ENCODE measurements at regions not wholly inside any gene's neighbourhood (a gene's known extent, or its start where the extent isn't known, plus 50 kb on each side); places are given as distances from the start of the nearest gene placed in this dataset.

- H3K27ac ChIP-seq, result no peak overlapping the region
- ChIA-PET POLR2A (ENCODE audit: low non-redundant PET) (no interaction called here), CTCF (no interaction called here)
- TF ChIP-seq, protein P1, sequence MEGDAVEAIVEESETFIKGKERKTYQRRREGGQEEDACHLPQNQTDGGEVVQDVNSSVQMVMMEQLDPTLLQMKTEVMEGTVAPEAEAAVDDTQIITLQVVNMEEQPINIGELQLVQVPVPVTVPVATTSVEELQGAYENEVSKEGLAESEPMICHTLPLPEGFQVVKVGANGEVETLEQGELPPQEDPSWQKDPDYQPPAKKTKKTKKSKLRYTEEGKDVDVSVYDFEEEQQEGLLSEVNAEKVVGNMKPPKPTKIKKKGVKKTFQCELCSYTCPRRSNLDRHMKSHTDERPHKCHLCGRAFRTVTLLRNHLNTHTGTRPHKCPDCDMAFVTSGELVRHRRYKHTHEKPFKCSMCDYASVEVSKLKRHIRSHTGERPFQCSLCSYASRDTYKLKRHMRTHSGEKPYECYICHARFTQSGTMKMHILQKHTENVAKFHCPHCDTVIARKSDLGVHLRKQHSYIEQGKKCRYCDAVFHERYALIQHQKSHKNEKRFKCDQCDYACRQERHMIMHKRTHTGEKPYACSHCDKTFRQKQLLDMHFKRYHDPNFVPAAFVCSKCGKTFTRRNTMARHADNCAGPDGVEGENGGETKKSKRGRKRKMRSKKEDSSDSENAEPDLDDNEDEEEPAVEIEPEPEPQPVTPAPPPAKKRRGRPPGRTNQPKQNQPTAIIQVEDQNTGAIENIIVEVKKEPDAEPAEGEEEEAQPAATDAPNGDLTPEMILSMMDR (conservative IDR thresholded peaks at IDR 0.05; ENCODE audit: low read depth), result no peak
- no peak for DNase-seq (ENCODE audit: low spot score)
Measured at GRCh38 chr11:15747671-15748070, 608.7 kb downstream of the SOX6 start.

GRCh38 chr11:15748132-15748531 is 608.2 kb downstream of the SOX6 start:
- ChIA-PET CTCF (no interaction called here), POLR2A (ENCODE audit: low non-redundant PET) (no interaction called here)
- no peak for DNase-seq (ENCODE audit: low spot score)
- no peak overlapping the region for H3K27ac ChIP-seq
- TF ChIP-seq, protein P1 (conservative IDR thresholded peaks at IDR 0.05; ENCODE audit: low read depth), result no peak

DNA sequence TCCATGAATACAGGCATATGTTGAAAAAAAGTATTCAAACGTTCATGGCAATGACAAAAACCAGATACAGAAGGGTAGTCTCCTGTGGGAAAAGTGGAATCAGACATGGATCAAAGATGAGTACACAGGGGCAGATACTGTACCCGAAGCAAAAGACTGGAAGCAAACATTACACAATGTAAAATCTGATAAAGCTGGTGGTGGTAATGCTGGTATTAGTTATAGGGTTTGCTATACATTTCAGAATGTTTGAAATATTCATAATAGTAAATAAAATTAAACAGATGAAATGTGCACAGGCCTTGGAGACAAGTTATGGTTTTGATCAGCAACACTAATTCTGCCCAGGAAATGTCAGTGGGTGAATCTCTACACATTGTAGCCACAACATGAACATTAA is 607.6 kb downstream of the SOX6 start:
- CTCF ChIA-PET, result no interaction called here
- POLR2A ChIA-PET (ENCODE audit: low non-redundant PET), result no interaction called here

DNA sequence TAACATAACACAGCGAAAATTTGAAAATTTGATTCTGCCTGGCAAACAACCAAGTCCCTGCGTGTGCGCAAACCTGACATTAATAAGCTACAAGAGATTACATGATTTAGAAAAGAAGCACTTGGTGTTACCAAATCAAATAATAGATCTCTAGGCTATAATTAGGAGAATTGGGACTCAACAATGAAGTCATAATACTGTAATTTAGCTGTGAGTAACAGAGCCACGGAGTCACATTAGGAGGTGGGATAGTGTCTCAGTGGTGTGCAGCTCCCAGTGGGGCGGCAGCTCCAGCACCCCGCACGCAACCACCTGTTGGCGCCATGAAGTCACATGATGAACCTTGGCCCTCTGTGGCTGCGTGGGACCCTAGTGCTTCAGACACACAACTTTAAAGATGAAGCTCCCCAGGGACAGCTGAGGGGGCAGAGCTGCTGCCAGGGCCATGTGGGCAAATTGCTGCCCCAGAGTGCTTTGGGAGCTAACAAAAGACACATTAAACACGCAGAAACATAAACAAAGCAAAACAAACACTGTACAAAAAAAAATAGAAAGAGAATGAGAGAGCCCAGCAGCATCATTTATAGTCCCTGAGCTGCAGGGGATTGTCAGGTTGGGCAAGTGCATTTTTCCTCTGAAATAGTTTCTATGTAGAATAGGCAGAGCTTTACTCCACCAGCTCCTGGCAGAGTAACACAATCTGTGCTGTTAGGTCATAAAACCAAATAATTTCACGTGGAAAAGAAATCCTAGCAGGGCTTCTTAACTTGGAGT is 605.6 kb downstream of the SOX6 start:
- TF ChIP-seq, protein P1 (conservative IDR thresholded peaks at IDR 0.05; ENCODE audit: low read depth), result no peak
- ChIA-PET POLR2A (ENCODE audit: low non-redundant PET) (no interaction called here), CTCF (interaction anchor here (1.1 kb wide), 1 partner anchor 10 kb away, joined by 3 read pairs; no protein-coding TSS in a partner anchor)
- H3K27ac ChIP-seq, result no peak overlapping the region
- DNase-seq (ENCODE audit: low spot score), result no peak

More for the DNA sequence above, 607.6 kb downstream of the SOX6 start:
- TF ChIP-seq, protein P1 (conservative IDR thresholded peaks at IDR 0.05; ENCODE audit: low read depth), result no peak
- DNase-seq (ENCODE audit: low spot score), result no peak
- no peak overlapping the region for H3K27ac ChIP-seq

GRCh38 chr11:15754221-15754620 is 602.1 kb downstream of the SOX6 start:
- DNase-seq (ENCODE audit: low spot score), result no peak
- ChIA-PET POLR2A (ENCODE audit: low non-redundant PET) (no interaction called here), CTCF (no interaction called here)
- TF ChIP-seq, protein P1 (conservative IDR thresholded peaks at IDR 0.05; ENCODE audit: low read depth), result no peak
- H3K27ac ChIP-seq, result no peak overlapping the region

DNA sequence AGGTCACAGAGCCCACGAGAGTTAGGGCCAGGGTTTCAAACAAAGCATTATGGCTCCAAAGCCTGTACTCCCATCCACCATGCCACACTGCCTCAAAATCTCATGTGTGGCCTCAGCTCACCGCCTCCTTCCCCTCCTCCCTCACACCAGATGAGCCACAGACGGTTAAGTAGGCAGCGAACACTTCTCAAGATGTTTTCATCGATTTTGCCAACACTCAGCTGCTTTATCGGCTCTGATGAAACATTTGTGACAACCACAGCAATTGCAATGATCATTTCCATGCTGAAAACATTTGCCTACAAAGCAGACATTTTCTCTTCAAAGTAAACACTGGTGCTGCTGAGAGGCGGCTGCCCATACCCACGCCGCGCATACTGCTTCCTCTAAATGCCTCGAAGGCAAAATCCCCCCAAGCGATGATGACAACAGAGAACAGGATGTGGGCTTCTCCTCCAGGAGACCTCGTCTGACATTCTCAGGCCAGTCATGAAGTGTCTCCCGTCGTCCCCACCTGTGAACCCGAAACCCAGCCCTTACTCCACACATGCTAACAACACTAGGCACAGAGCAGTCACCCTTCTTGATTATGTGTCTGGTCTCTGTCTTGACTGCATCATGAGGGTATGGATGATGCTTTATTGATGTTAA is 599.2 kb downstream of the SOX6 start:
- DNase-seq (ENCODE audit: low spot score), result no peak
- H3K27ac ChIP-seq, result no peak overlapping the region
- ChIA-PET POLR2A (ENCODE audit: low non-redundant PET) (no interaction called here), CTCF (interaction anchor here (0.5 kb wide), 1 partner anchor 80 kb away, joined by 3 read pairs; no protein-coding TSS in a partner anchor)
- TF ChIP-seq, protein P1 (conservative IDR thresholded peaks at IDR 0.05; ENCODE audit: low read depth), result no peak

Measured in RWPE1 (cell line).